ENCODE measurements at regions not wholly inside any gene's neighbourhood (a gene's known extent, or its start where the extent isn't known, plus 50 kb on each side); places are given as distances from the start of the nearest gene placed in this dataset.

GRCh38 chr2:234546770-234547169 lies 49.9 kb upstream of the ARL4C start:
- no peak for DNase-seq (ENCODE audit: insufficient read length, low spot score)
- FAIRE-seq: no peak
